Lung (tissue), 11 donors: ENCODE measurements at regions not wholly inside any gene's neighbourhood (a gene's known extent, or its start where the extent isn't known, plus 50 kb on each side); places are given as distances from the start of the nearest gene placed in this dataset.
A peak's percentile ranks its signal among the peaks of the same experiment; 100 is the strongest.

Experiments used
- ATAC-seq: fragments of 200-7000 bp; cut with Tn5 transposase; one replicate; pipeline ENCODE4 v1.9.1; 2020; ENCODE audit warnings: moderate number of reproducible peaks; ENCODE audit not compliant: insufficient read depth, low FRiP score
- DNase-seq, 3 donors: peaks; one replicate each; pipeline ENCODE4 v3.0.0-alpha.2; 2013 to 2017
- H3K27ac ChIP-seq, 2 donors: one replicate each; pipeline ENCODE4 v1.5.1; 2013; ENCODE audit warnings: mild to moderate bottlenecking in 2 of 2, moderate library complexity in 2 of 2, control low read depth in 1 of 2, inconsistent platforms in 1 of 2, low read depth in 1 of 2, low read length in 1 of 2
- H3K27me3 ChIP-seq, 3 donors: one replicate each; pipeline ENCODE4 v1.5.1; 2013; ENCODE audit warnings: low read length in 2 of 3; ENCODE audit not compliant: control insufficient read depth in 3 of 3, insufficient read depth in 3 of 3
- H3K36me3 ChIP-seq, 4 donors: one replicate each; pipeline ENCODE4 v1.5.1; 2013; ENCODE audit warnings: low read length in 4 of 4, mild to moderate bottlenecking in 1 of 4, moderate library complexity in 1 of 4; ENCODE audit not compliant: control insufficient read depth in 4 of 4, insufficient read depth in 4 of 4
- H3K4me1 ChIP-seq, 5 donors: one replicate each; pipeline ENCODE4 v1.5.1; 2013; ENCODE audit warnings: low read length in 5 of 5, mild to moderate bottlenecking in 2 of 5, moderate library complexity in 1 of 5; ENCODE audit not compliant: control insufficient read depth in 5 of 5, insufficient read depth in 5 of 5
- H3K4me3 ChIP-seq: one replicate; pipeline ENCODE4 v1.5.1; 2013; ENCODE audit warnings: mild to moderate bottlenecking, control low read depth, moderate library complexity
- H3K9ac ChIP-seq, 2 donors: one replicate each; pipeline ENCODE4 v1.5.1; 2013; ENCODE audit warnings: low read length in 2 of 2, control low read depth in 1 of 2; ENCODE audit not compliant: insufficient read depth in 1 of 2
- H3K9me3 ChIP-seq, 4 donors: one replicate each; pipeline ENCODE4 v1.5.1; 2013; ENCODE audit warnings: low read length in 3 of 4, mild to moderate bottlenecking in 1 of 4, moderate library complexity in 1 of 4; ENCODE audit not compliant: control insufficient read depth in 4 of 4, insufficient read depth in 3 of 4
- CTCF ChIP-seq: IDR thresholded peaks from 2 replicates; pipeline ENCODE4 v1.5.1; 2012; ENCODE audit warnings: mild to moderate bottlenecking; ENCODE audit errors: control extremely low read depth, extremely low read depth
- WGBS, 2 donors: extraction: QIAGEN DNeasy Blood & Tissue Kit; methylation state at CpG; one replicate each; pipeline ENCODE4 v1.1.7; 2013; 5-methylcytosine and 5-hydroxymethylcytosine counted together
- donor health status: control.
- donor health status: control.
- donor health status: Bipolar disorder and iron deficiency.
- donor health status: healthy.
- donor health status: DM: yes; HTN: yes; CAD: no.

- Histone ChIP-seq H3K4me1 (peaks cover 0 to 2% (median 0%) of the 10 kb centered on the region in 5 donors), H3K27ac (no peak overlapping the region), H3K9ac (no peak overlapping the region), H3K27me3 (no peaks in the 10 kb centered on the region), H3K9me3 (no peaks in the 10 kb centered on the region), H3K36me3 (no peaks in the 10 kb centered on the region), H3K4me3 (no peak overlapping the region)
- ATAC-seq: no peak
- no peak for TF ChIP-seq CTCF
- DNase-seq: peak in 1 of 3 donors; percentile 6
- WGBS, 2 donors: 90% methylated on average over 3 of the region's 3 CpGs
These were observed 264.6 kb upstream of the TLE3 start for GRCh38 chr15:70362350-70362749.

DNA sequence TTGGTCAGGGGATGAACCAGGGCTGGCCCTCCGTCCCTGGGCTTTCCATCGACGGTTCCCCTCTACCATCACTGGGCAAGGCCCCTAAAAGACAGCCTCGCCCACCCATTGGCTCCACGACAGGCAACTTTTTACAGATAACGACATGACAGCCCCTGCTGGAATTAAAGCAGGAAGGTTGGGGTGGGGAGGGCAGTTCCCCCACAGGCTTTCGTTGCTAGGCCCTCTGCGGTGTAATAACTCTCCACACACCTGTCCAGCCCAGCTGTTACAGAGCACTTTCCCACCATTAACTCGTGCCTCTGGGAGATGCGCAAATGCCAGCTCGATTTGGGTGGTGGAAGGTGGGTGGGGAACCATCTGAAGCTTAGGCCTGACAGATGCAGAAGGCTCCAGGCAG lies 264.2 kb upstream of the TLE3 start:
- peak in 1 of 3 donors; percentile 7 for DNase-seq

DNA sequence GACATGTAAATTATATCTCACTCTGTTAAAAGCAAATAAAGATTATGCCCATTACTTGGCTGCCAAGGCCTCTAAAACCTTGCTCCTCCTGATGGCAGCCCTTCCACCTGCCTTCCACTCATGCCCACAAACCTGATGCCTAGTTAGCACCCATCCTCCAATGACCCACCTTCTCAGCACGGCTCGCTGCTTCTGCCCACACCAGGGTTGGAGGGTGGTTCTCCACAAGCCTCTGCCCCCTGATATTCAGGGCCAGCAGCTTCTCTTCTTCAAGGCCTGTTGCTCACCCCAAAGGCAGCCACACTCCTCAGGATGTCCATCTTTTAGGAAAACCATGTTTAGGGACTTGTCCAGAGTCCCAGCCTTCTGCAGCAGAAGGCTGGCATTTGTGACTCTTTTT lies 263.4 kb upstream of the TLE3 start:
- H3K27ac ChIP-seq: no peak overlapping the region
- H3K4me1 ChIP-seq: peaks cover 0 to 6% (median 0%) of the 10 kb centered on the region in 5 donors
- no peak for ATAC-seq
- WGBS, 2 donors: 98% methylated on average over 2 of the region's 2 CpGs
- no peak for TF ChIP-seq CTCF
- no peaks in the 10 kb centered on the region for H3K36me3 ChIP-seq
- peak in 1 of 3 donors; percentile 3 for DNase-seq
- H3K9ac ChIP-seq: no peak overlapping the region
- H3K9me3 ChIP-seq: no peaks in the 10 kb centered on the region
- no peaks in the 10 kb centered on the region for H3K27me3 ChIP-seq
- H3K4me3 ChIP-seq: no peak overlapping the region

More for the DNA sequence above, 264.2 kb upstream of the TLE3 start:
- no peaks in the 10 kb centered on the region for H3K27me3 ChIP-seq
- H3K4me3 ChIP-seq: no peak overlapping the region
- TF ChIP-seq CTCF: no peak
- no peak overlapping the region for H3K9ac ChIP-seq
- no peaks in the 10 kb centered on the region for H3K36me3 ChIP-seq
- peaks cover 0 to 6% (median 0%) of the 10 kb centered on the region in 5 donors for H3K4me1 ChIP-seq
- H3K9me3 ChIP-seq: no peaks in the 10 kb centered on the region
- ATAC-seq: no peak
- no peak overlapping the region for H3K27ac ChIP-seq
- whole genome bisulfite sequencing, 2 donors: 94 to 96% methylated on average over 11 of the region's 11 CpGs

DNA sequence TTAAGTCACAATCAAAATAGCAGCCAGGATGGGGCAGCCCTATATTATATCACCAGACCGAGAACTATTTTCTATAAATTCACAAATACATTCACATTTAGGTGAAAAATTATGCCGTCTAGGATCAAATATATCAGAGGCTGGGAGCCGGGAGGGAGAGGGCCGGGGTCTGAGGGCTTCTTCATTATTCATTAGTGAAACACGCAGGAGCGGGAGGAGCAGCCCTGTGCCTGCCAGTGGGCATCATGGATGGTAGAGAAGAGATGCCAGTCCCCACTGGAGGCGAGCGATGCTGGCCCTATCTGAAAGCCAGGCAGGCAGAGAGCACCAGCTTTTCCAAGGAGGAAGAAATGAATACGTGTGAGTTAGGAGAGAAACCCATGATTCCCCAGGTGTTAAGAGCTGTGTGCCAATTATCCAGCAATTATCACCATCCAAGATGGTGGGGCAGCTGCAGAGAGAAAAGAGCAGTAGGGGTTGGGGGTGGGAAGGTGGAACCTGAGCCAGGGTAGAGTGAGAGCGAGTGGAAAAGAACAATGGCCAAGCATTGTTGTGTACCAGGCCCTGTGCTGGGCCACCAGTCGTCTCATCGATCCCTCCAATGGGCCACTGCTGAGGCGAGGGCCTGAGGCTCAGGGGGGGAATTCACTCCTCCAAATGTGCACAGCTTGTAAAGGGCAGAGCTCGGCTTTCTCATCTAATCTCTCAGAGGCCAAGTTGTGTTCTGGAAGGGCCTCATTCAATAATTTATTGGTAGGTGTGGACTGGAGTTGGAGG lies 261.3 kb upstream of the TLE3 start:
- no peak for TF ChIP-seq CTCF
- Histone ChIP-seq H3K9me3 (no peaks in the 10 kb centered on the region), H3K36me3 (no peaks in the 10 kb centered on the region), H3K4me3 (no peak overlapping the region), H3K27ac (no peak overlapping the region), H3K9ac (no peak overlapping the region), H3K4me1 (peaks cover 0 to 6% (median 0%) of the 10 kb centered on the region in 5 donors), H3K27me3 (no peaks in the 10 kb centered on the region)
- 98% methylated on average over 14 of the region's 14 CpGs for WGBS, 2 donors
- DNase-seq (peak in 1 of 3 donors; percentile 6), ATAC-seq (no peak)
